ENCODE measurements at regions not wholly inside any gene's neighbourhood (a gene's known extent, or its start where the extent isn't known, plus 50 kb on each side); places are given as distances from the start of the nearest gene placed in this dataset.

DNA sequence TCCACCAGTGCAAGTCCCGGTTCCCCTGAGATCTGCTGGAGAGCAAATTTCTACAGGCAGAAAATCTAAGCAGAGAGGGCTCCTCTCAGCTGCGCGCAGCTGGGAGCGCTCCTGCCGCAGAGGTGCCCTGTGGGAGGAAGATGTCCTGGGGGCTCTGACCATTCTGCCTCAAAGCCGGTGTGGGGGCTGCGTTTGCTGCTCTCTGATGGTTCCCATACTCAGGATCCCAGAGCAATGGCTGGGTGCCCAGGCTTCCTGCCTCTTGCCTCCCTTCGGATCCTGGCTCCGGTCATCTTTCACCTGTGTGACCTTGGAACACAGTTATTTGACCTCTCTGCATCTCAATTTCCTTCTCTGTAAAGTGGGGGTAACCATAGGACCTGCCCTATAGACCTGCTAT lies 434.2 kb downstream of the ZNF521 start:
- DNase-seq, result no peak

DNA sequence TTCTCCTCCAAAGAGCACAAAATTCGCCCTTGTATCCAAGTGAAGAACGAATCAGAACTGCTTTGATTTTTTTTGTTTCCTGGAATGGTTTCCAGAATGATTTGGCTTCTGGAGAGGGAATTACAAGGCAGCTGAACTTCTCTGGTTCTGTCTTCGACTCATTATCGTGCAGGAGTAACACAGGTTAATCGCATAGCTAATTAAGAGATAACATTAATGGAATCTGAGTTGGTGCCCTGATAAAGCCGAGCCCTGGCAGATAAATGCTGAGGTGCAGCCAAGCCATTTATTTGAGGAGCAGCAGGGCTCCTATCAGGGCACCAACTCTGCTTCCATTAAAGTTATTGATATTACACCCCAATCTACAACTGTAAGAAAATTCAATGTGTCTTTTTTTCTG lies 433.7 kb downstream of the ZNF521 start:
- DNase-seq, result no peak

GRCh38 chr18:24919181-24919797 lies 432.7 kb downstream of the ZNF521 start:
- no peak for DNase-seq

DNA sequence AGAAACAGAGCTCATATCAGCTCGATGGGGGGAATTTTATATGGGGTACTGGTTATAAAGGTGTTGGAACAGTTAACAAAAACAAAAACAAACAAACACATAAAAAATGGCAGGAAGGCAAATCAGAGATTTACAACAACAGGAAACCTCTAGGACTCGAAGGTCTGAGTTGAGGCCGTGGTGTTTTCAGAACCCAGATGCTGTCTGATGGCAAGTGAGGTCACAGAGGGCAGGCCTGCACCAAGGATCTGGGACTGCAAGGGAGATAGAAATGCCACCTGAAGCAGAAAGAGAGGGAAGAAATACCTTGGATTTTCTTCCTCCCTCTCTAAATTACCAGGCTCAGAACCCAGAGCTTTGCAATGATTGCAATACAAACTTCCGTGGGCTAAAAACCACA lies 429.5 kb downstream of the ZNF521 start:
- DNase-seq, result no peak

GRCh38 chr18:24923138-24923537 lies 428.8 kb downstream of the ZNF521 start:
- DNase-seq, result no peak

DNA sequence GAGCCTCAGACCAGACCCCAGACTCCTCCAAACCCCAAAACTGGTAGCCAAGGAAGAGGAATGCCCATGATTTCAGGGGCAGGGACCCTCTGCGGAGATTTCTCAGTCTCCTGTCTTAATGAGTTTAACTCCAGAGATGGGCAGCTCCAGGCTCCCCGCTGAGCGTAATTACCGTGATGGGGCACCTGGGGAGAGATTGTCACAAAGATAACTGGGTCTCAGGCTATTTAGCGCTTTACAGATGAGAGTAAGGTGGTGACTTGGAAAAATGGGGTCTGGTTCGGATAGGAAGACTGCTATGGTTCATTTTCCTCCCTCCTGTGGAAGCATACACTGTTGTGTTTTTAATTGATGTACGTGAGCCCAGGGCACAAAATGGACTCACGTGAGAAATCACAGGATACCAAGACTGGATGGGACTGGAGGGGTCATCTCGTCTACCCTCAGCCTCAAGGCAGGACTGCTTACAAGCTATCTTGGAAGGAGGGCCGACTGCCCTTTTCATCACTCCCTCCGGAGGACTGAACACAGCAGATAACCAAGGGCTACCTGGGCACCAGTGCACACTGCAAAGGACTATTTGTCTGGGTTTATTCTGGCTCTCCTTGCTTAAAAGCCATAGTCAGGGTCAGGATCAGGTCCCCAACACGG lies 427.8 kb downstream of the ZNF521 start:
- no peak for DNase-seq

- no peak for DNase-seq
These were observed 425.3 kb downstream of the ZNF521 start for GRCh38 chr18:24926649-24927048.

DNA sequence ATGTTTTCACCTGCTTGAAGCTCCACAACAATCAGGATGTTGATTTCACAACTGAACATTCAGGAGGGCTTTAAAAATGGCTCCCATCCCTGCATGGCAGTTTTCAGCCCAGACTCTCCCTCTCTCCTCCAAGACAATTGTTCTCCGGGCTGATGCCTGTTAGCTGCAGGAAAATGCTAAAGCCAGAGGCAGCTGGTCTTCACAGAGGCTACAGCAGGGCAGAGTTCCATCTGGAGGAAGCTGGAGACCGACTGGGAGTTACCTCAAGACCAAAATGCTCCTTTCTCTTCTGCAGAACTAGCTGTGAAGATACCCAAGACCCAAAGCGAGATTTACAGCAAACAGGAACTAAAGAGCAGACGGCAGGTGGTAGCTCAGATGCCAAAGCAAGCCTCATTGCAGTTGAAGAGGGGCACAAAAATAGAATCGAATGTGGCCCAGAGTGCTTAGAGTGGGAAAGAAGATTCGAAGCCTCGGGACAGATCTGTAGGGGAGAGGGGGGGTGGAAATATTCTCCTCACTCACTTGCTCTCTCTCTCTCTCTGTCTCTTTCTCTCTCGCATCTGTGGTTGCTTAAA lies 423.6 kb downstream of the ZNF521 start:
- no peak for DNase-seq

DNA sequence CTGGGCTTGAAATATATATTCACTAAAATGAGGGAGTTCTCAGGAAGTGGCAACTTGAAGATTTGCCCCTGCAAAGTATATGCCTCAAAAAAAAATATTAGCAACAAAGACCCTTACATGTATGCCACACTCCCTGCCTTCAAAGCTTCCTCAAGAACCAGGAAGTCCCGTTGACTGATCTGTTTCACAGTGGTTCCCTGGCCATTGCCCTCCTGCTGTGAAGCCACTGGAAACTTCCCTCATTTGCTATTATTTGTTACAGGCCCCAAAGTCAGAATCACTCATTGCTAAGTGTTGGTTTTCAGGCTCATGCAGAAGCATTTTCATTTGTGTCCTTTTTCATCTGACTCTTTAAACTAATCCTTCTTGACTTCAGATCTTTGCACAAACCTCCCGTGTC lies 421.5 kb downstream of the ZNF521 start:
- DNase-seq, result no peak

DNA sequence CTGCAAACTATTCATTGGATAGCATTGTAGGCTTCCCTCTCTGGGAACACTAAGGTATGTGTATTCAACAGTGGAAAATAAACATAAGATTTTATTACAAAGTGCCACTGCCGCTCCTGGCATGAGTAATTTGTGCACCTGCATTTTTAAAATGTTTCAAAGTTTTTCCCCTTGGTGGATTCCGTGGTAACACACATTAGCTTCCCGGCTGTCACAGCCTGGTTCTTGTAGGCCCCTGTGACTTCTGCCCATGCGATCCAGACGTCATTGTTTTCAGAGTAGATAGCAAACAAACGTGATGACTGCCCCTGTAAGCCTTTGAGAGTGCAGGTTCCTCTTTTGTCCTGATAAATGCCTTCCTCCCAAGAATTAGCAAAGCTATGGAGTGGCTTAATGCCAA lies 421.0 kb downstream of the ZNF521 start:
- DNase-seq, result no peak

DNA sequence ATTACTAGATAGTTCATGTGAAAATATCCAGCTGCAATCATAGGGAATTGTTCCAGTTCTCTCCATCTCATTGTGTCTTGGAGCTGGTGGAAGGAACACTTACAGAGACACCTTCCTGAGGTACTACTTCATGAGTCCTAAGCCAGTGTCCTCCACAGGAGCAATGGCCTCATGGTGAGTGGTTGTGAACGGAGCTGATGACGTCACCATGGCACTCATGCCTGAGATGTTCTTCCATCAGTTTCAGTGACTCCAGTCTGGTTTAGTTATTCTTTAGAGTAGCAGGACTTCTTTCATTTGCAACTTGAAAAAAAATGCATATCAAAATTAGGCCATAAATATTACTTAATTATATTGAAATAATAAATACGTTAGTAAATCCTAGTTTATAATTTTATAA lies 418.6 kb downstream of the ZNF521 start:
- DNase-seq, result no peak

DNA sequence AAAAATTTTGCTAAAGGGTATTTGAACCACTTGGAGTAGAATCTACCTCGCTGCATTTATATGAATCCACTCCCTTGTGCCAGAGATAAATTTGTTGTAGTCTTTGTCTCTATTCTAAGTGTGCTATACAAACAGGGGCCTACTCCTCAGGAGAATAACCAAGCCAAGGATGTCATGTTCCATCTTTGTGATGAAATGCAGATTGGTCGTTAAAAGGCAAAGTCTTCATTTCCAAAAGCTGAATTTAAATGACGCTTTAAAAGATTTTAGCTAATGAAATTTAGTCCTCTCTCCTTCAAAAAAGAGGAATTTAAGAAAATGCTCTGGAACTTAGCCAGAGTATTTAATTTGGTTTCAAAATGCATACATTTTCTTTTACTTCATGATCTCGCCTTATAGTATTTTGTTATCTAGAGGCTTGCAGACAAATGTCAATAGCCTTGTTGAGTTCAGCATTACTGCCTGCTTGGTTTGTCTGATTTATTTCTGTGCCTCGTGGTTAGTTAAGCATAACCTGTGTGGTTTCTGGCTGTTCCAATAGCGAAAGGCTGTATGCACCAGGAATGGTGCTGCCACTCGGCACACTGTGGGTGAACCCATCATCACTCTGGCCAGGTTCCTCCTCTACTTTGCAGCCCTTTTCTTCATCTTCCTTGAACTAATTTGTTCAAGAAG lies 417.6 kb downstream of the ZNF521 start:
- no peak for DNase-seq

DNA sequence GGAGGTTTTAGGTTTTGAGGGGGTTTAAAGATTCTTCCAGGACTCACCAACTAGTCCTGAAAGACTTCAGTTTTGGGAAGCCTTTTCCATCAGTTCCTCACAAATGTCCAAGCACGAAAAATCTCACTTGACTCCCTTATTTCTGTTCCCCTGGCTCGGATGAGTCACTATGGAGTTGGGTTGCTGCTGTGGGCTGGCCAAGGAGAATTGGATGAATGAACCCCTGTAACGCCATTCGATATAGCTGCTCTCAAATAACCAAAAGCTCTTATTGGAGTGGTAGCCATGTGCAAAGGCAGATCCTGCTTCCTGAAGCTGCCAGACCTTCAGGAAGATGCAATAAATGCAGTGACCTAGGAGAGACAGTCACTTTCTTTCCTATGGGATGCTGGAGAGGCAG lies 417.0 kb downstream of the ZNF521 start:
- no peak for DNase-seq

- DNase-seq, result no peak
These were observed 416.1 kb downstream of the ZNF521 start for GRCh38 chr18:24935896-24936295.

GRCh38 chr18:24936691-24937090 lies 415.3 kb downstream of the ZNF521 start:
- DNase-seq, result no peak

DNA sequence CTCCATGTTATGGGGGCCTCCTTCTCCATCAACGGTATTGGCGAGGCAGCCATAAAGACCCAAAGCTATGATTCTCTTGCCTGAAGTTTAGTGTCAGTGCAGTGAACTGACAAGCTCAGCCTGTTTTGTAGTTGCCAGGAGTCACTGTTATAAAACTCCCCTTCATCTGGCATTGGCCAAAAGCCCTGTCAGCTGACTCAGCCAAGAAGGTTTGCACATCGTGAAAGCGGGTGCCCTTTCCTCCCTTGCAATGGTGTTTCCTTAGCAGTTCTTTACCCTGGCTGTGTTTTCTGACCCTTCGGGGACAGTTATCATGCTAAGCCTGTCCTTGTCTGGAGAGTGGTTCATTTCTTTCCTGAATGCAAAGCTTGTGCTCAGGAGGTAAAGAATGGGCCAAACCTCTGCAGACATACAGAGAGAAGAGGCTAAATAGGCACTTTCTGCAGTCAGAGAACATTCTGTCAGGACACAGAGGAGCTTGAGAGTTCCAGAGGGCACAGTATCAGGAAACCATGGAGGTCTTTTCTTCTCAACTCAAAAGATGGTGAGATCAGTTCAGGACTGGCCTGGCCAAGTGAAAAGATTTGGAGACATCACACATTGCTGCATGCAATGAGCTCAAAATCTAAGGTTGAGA lies 414.2 kb downstream of the ZNF521 start:
- DNase-seq, result no peak

DNA sequence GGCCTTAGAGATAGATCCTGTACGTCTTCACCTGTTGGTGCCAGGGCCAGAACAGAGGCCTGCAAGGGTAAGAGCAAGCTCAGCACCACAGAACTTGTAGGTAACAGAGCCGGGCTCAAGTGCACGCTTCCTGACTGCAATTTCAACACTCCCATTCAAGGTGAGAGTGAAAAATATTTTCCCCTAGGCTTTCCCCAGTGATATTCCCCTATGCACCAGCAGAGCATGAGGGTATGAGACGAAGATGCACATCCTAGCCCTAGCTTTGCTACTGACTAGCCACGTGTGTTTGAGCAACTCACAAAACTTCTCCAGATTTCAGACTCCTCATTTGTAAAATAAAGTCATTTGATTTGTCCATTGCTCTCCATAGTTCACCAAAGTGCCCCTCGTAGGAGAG lies 411.6 kb downstream of the ZNF521 start:
- no peak for DNase-seq

DNA sequence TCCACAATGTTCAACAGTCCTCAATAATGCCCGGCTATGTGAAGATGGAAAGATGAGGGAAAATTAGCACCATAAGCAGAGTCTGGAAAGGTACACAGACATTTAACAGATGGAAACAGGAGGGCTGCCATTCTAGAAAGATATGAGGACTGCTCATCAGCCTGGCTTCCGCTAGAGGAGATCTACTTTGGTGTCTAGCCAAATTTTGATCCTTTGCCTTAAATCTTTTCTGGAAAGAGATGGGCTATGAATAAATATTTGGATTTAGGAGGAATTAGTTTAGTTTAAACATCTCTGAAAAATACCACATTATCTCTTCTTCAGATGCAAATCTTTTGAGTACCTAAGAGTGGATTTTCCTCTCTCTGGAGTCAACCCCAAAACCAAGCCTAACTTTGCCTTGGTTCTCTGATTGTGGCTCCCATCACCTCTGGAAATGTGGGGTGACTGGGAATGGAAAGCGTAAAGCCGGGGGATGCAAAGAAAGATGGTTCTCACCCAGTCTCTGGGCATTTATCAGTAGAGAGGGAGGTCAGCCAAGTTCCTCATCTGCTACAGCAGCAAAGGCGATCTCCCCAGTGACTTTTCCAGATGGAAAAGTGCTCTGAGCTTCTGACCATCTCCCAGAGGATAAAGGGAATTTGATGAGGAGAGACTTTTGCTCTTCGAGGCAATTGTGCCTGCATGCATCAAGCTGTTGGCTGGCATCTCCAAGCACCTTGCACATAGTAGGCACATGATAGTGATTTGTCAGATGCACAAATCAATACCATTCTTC lies 410.6 kb downstream of the ZNF521 start:
- no peak for DNase-seq

GRCh38 chr18:24942144-24942543 lies 409.8 kb downstream of the ZNF521 start:
- DNase-seq, result no peak

GRCh38 chr18:24947521-24948305 lies 404.3 kb downstream of the ZNF521 start:
- no peak for DNase-seq

GRCh38 chr18:24949908-24950307 lies 402.1 kb downstream of the ZNF521 start:
- DNase-seq, result no peak

- no peak for DNase-seq
These were observed 397.6 kb downstream of the ZNF521 start for GRCh38 chr18:24954341-24954740.

Data from activated CD4-positive, alpha-beta T cell treated with anti-CD3 and anti-CD28 coated beads, Interleukin-2, amount 50 U/mL, for 48 hours (primary cell).